Glutamatergic neuron (in vitro differentiated cells): ENCODE measurements at regions not wholly inside any gene's neighbourhood (a gene's known extent, or its start where the extent isn't known, plus 50 kb on each side); places are given as distances from the start of the nearest gene placed in this dataset.

Experiments used
- DNase-seq: peaks from one replicate; pipeline ENCODE4 v3.0.0; 2022
- H3K27ac Mint-ChIP-seq: one replicate; pipeline ENCODE4 v1.8.0; 2020; ENCODE audit warnings: mild to moderate bottlenecking, mixed read lengths, inconsistent platforms; ENCODE audit not compliant: unreplicated experiment
- H3K27me3 Mint-ChIP-seq: one replicate; pipeline ENCODE4 v1.8.0; 2020; ENCODE audit warnings: mild to moderate bottlenecking, moderate library complexity, mixed read lengths, inconsistent platforms; ENCODE audit not compliant: unreplicated experiment
- H3K36me3 Mint-ChIP-seq: one replicate; pipeline ENCODE4 v1.8.0; 2020; ENCODE audit warnings: mild to moderate bottlenecking, mixed read lengths, inconsistent platforms; ENCODE audit not compliant: unreplicated experiment
- H3K4me1 Mint-ChIP-seq: one replicate; pipeline ENCODE4 v1.8.0; 2020; ENCODE audit warnings: mild to moderate bottlenecking, low read depth, mixed read lengths, inconsistent platforms; ENCODE audit not compliant: unreplicated experiment
- H3K4me3 Mint-ChIP-seq: one replicate; pipeline ENCODE4 v1.8.0; 2020; ENCODE audit warnings: mild to moderate bottlenecking, mixed read lengths, inconsistent platforms; ENCODE audit not compliant: unreplicated experiment
- H3K9me3 Mint-ChIP-seq: one replicate; pipeline ENCODE4 v1.8.0; 2020; ENCODE audit warnings: mild to moderate bottlenecking, moderate library complexity, mixed read lengths, inconsistent platforms; ENCODE audit not compliant: unreplicated experiment
- CTCF ChIP-seq: fragments of 200-600 bp; sonication (generic); IDR thresholded peaks from one replicate; pipeline ENCODE4 v1.5.0; 2021; ENCODE audit not compliant: partially characterized antibody, unreplicated experiment

- H3K27ac Mint-ChIP-seq = no peak overlapping the region
- H3K27me3 Mint-ChIP-seq = no peaks in the 10 kb centered on the region
- DNase-seq = no peak
- H3K4me3 Mint-ChIP-seq = no peak overlapping the region
- no peak for TF ChIP-seq CTCF
- H3K4me1 Mint-ChIP-seq = peaks cover 19% of the 10 kb centered on the region
- no peaks in the 10 kb centered on the region for H3K36me3 Mint-ChIP-seq
- H3K9me3 Mint-ChIP-seq = no peaks in the 10 kb centered on the region
Observed at GRCh38 chr13:33934343-33934742, 116.4 kb downstream of the RFC3 start.

GRCh38 chr13:33934951-33935371, 117.0 kb downstream of the RFC3 start:
- DNase-seq = no peak
- Mint-ChIP-seq H3K36me3 (no peaks in the 10 kb centered on the region), H3K27me3 (no peaks in the 10 kb centered on the region), H3K4me1 (peaks cover 19% of the 10 kb centered on the region), H3K4me3 (no peak overlapping the region), H3K27ac (no peak overlapping the region), H3K9me3 (no peaks in the 10 kb centered on the region)
- TF ChIP-seq CTCF = no peak

- Mint-ChIP-seq H3K4me3 (no peak overlapping the region), H3K36me3 (no peaks in the 10 kb centered on the region)
Observed at GRCh38 chr13:33935969-33936368, 118.0 kb downstream of the RFC3 start.

GRCh38 chr13:33937373-33938098, 119.6 kb downstream of the RFC3 start:
- H3K4me1 Mint-ChIP-seq = peaks cover 12% of the 10 kb centered on the region
- H3K9me3 Mint-ChIP-seq = no peaks in the 10 kb centered on the region
- TF ChIP-seq CTCF = no peak
- H3K27ac Mint-ChIP-seq = no peak overlapping the region
- no peaks in the 10 kb centered on the region for H3K36me3 Mint-ChIP-seq
- no peak for DNase-seq
- H3K4me3 Mint-ChIP-seq = no peak overlapping the region
- H3K27me3 Mint-ChIP-seq = no peaks in the 10 kb centered on the region

More at GRCh38 chr13:33935969-33936368, 118.0 kb downstream of the RFC3 start:
- H3K27me3 Mint-ChIP-seq = no peaks in the 10 kb centered on the region
- peaks cover 19% of the 10 kb centered on the region for H3K4me1 Mint-ChIP-seq
- no peak for TF ChIP-seq CTCF
- no peak overlapping the region for H3K27ac Mint-ChIP-seq
- no peak for DNase-seq
- no peaks in the 10 kb centered on the region for H3K9me3 Mint-ChIP-seq

GRCh38 chr13:33940256-33940655, 122.3 kb downstream of the RFC3 start:
- DNase-seq = no peak
- no peak for TF ChIP-seq CTCF
- Mint-ChIP-seq H3K4me3 (no peak overlapping the region), H3K4me1 (no peaks in the 10 kb centered on the region), H3K36me3 (no peaks in the 10 kb centered on the region), H3K27ac (no peak overlapping the region), H3K27me3 (no peaks in the 10 kb centered on the region), H3K9me3 (no peaks in the 10 kb centered on the region)
